IPS DF 6.9 (cell line): ENCODE measurements at regions not wholly inside any gene's neighbourhood (a gene's known extent, or its start where the extent isn't known, plus 50 kb on each side); places are given as distances from the start of the nearest gene placed in this dataset.
A peak's percentile ranks its signal among the peaks of the same experiment; 100 is the strongest.

Experiments used
- DNase-seq: peaks from one replicate; pipeline ENCODE4 v3.0.0-alpha.2; 2013; ENCODE audit warnings: low read depth, low spot score
- H3K27ac ChIP-seq: one replicate; pipeline ENCODE4 v1.5.1; 2013; ENCODE audit warnings: low read length, control low read depth
- H3K27me3 ChIP-seq: 2 replicates; pipeline ENCODE4 v1.6.1; 2013; ENCODE audit warnings: mild to moderate bottlenecking, low read length; ENCODE audit not compliant: control insufficient read depth, insufficient read depth
- H3K36me3 ChIP-seq: 2 replicates; pipeline ENCODE4 v1.6.1; 2013; ENCODE audit warnings: low read length; ENCODE audit not compliant: control insufficient read depth, insufficient read depth
- H3K4me1 ChIP-seq: 2 replicates; pipeline ENCODE4 v1.6.1; 2013; ENCODE audit warnings: low read length; ENCODE audit not compliant: control insufficient read depth, insufficient read depth
- H3K4me3 ChIP-seq: 2 replicates; pipeline ENCODE4 v1.5.1; 2013; ENCODE audit warnings: mild to moderate bottlenecking, low read length
- H3K9me3 ChIP-seq: 2 replicates; pipeline ENCODE4 v1.6.1; 2013; ENCODE audit warnings: low read length, inconsistent platforms; ENCODE audit not compliant: control insufficient read depth, insufficient read depth
- WGBS: extraction: QIAGEN DNeasy Blood & Tissue Kit; methylation state at CpG from one replicate; pipeline ENCODE4 v1.1.7; 2013; ENCODE audit warnings: mixed read lengths, missing lambda C conversion rate; ENCODE audit not compliant: insufficient read length, insufficient coverage; 5-methylcytosine and 5-hydroxymethylcytosine counted together

DNA sequence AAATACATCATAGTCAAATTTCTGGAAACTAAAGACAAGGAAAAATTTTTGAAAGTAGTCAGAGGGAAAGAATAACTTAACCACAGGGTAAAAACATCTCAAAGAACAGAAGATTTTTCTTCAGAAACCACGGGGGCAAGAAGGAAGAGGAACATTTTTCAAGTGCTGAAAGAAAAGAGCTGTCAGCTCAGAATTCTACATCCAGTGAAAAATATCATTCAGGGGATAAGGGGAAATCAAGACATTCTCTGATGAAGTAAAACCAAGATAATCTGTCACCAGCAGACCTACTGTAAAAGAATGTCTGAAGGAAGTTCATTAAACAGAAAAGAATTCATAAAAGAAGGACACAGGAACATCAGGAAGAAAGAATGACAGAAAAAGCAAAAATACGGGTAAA is 111.2 kb upstream of the TMEM72 start:
- H3K27me3 ChIP-seq = no peaks in the 10 kb centered on the region; the same call in 1 of the 2 replicates
- H3K4me1 ChIP-seq = no peaks in the 10 kb centered on the region
- no CpG with 5 or more reads among the region's 2 CpGs for WGBS
- no peaks in the 10 kb centered on the region for H3K9me3 ChIP-seq
- DNase-seq = no peak
- no peak overlapping the region for H3K4me3 ChIP-seq
- no peak overlapping the region for H3K27ac ChIP-seq
- no peaks in the 10 kb centered on the region for H3K36me3 ChIP-seq

DNA sequence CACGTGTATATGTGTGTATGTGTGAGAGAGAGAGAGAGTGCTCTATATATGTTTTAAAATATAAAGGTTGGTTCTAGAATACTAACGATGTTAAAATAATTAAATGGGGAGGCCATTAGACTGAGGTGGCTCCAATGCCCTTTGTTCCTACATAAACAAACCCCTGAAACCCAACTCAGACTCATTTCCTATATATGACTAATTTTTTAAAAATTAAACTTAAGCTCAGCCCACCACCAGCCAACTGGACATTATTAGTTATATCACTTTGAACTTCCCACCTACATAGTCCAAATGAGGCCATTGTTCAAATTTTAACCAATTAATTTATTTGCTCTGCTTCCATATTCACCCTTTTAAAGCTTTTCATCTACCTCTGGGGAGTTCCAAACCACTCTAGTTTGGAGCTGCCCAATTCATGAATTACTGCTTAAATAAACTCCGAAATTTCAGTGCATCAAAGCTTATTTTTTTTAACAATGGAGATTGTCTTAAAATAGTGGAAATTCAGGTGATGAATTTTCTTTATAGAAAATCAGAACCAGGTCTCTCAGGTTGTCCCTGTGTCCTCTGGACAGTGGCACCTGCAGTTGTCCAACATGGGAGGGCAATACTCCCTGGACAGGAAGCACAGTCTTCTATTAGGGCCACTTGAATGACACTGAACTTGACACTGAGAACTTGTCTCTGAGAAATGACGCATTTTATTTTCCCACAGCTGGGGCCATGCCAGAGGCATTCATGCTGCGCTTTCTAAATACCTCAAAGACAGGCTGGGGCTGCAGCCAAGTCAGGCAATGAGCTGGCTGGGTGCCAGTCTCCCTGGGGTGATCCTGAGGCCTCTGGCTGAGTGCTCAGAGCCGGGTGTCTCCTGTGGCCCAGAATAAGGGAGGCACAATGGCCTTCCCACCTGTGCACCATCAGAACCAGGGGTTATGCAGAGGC is 109.5 kb upstream of the TMEM72 start:
- H3K27ac ChIP-seq = no peak overlapping the region
- H3K4me1 ChIP-seq = no peaks in the 10 kb centered on the region
- no peaks in the 10 kb centered on the region for H3K36me3 ChIP-seq
- H3K9me3 ChIP-seq = no peaks in the 10 kb centered on the region
- DNase-seq = no peak
- WGBS = 100% methylated on average over 1 of the region's 6 CpGs
- H3K4me3 ChIP-seq = no peak overlapping the region
- H3K27me3 ChIP-seq = no peaks in the 10 kb centered on the region; the same call in 1 of the 2 replicates

DNA sequence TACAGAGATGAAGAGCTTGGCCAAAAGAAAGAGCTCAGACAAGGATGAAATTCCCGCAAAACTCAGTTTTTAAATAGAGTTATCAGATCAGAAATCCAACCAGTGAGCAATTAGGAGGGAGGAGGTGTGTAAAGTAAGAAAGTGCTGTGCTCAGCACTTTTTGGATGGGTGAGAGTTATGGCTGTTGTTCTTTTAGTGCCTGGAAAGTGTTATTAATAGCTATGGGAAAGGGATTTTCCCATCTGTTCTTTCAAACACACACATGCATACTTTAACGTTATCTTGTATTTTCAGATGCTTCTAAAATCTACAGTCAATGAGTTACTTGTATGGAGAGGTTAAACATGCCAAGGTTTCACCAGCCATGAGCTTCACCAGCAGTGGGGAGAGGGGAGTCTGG is 107.3 kb upstream of the TMEM72 start:
- WGBS = no CpG with 5 or more reads among the region's 2 CpGs
- no peaks in the 10 kb centered on the region for H3K4me1 ChIP-seq
- no peaks in the 10 kb centered on the region for H3K36me3 ChIP-seq
- H3K9me3 ChIP-seq = no peaks in the 10 kb centered on the region; the same call in 1 of the 2 replicates
- no peak overlapping the region for H3K27ac ChIP-seq
- H3K27me3 ChIP-seq = no peaks in the 10 kb centered on the region; the same call in 1 of the 2 replicates
- no peak overlapping the region for H3K4me3 ChIP-seq
- DNase-seq = no peak

DNA sequence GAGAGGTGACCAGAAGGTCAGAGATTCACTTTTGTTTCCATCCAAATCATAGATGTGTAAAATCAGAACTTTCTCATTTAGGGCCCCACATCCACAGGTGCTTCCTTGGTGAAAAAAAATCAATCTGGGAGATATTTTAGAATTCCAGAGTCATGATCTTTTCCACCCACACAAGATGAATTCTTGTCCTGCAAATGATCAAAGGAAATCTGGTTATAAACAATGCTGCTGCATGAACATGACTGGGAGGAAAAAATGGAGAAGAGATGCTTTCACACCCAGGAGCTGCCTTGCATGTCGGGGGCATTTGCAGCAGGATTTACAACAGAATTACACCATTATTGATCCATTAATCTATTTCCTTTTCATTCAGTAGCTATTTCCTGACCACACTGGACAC is 106.5 kb upstream of the TMEM72 start:
- no peak for DNase-seq
- Histone ChIP-seq H3K36me3 (no peaks in the 10 kb centered on the region), H3K4me1 (no peaks in the 10 kb centered on the region), H3K4me3 (no peak overlapping the region), H3K27ac (no peak overlapping the region), H3K9me3 (no peaks in the 10 kb centered on the region; the same call in 1 of the 2 replicates), H3K27me3 (no peaks in the 10 kb centered on the region; the same call in 1 of the 2 replicates)
- no CpG with 5 or more reads among the region's 1 CpG for WGBS

DNA sequence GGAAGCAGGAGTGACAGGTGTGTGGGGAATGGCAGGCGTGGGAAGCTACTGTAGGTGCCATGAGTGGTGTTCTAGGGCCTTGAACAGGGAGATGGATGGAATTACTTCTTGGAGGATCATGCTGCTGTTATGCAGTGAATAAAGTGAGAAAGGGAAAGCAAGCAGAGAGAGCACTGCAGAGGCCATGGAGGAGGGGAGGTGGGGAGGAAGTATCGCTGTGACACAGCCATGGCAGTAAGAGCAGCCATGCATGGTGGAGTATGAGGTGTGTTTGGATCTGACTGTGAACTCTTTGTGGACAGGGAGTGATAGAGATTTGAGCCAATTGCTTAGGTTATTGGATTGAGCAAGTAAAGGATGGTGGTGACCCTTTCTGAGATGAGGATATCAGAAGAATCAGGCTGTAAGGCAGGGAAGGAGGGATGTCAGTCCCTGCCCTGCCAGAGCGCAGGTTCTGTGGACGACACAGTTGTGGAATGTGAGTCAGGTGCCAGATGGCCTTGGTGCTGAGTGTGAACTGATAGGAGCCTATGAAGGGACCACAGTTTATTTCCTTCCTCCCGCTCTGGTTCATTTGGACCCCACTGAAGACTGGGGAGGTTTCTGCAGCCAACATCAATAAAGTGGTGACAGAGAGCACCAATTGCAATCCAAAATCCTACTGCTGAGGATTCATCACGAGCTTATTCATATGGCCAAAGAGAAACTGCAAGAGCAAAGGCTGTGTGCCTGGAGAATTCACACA is 105.5 kb upstream of the TMEM72 start:
- DNase-seq = no peak
- no CpG with 5 or more reads among the region's 6 CpGs for WGBS
- no peaks in the 10 kb centered on the region; the same call in 1 of the 2 replicates for H3K27me3 ChIP-seq

DNA sequence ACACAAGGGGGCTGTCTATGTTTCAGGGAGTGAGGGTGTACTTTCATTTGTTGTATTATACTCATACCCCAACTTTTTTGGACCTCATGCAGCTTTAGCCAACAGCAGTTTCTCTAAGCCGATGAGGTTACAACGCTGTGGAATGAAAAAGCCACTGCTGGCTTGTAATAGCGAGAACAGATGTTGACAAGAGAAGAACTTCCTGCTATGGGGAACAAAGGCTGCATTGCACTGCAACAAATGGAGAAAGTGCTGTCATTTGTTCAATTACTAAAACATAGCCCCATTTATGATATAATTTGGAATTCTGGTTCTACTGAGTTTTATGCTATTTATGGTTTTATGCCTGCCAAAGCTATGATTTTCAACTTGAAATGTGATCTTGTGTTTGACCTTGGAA is 104.2 kb upstream of the TMEM72 start:
- Histone ChIP-seq H3K36me3 (no peaks in the 10 kb centered on the region), H3K4me1 (no peaks in the 10 kb centered on the region; the same call in 1 of the 2 replicates), H3K27ac (no peak overlapping the region), H3K27me3 (no peaks in the 10 kb centered on the region; the same call in 1 of the 2 replicates), H3K4me3 (no peak overlapping the region), H3K9me3 (no peaks in the 10 kb centered on the region; the same call in 1 of the 2 replicates)
- DNase-seq = no peak
- no CpG with 5 or more reads among the region's 3 CpGs for WGBS

More for the DNA sequence above, 105.5 kb upstream of the TMEM72 start:
- Histone ChIP-seq H3K36me3 (no peaks in the 10 kb centered on the region), H3K9me3 (no peaks in the 10 kb centered on the region; the same call in 1 of the 2 replicates), H3K4me3 (no peak overlapping the region), H3K4me1 (no peaks in the 10 kb centered on the region; the same call in 1 of the 2 replicates), H3K27ac (no peak overlapping the region)

DNA sequence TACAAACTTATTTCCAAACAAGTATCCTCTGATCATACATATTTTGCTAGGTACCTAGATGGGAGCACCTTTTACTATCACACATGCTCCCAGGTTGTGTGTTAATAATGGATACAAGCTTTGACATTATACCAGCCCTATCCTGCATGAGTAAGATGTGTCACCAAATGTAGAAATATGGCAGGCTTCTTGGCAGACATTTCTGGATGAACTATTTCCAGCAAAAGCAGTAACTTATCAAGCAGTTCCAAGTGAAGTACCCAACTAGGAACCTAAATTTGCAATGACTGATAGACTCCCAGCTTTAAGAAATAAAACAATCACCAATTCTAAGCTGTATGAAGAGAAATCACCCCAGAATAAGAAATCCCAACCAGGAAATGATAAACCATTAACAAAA is 103.7 kb upstream of the TMEM72 start:
- Histone ChIP-seq H3K9me3 (no peaks in the 10 kb centered on the region; the same call in 1 of the 2 replicates), H3K4me3 (no peak overlapping the region), H3K36me3 (no peaks in the 10 kb centered on the region), H3K27me3 (no peaks in the 10 kb centered on the region), H3K27ac (no peak overlapping the region), H3K4me1 (no peaks in the 10 kb centered on the region; the same call in 1 of the 2 replicates)
- DNase-seq = no peak

DNA sequence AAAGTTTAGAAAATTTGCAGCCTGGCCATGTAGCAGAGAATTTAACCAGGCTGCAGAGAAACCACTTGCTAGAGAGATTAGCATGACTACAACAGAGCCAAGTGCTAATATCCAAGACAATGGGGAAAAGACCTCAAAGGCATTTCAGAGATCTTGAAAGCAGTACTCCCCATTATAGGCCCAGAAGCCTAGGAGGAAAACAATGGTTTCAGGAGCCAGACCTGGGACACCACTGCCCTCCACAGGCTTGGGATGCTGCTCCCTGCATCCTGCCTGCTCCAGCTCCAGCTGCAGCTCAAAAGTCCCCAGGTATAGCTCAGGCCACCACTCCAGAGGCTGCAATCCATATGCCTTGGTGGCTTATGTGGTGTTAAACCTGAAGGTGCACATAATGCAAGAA is 101.5 kb upstream of the TMEM72 start:
- Histone ChIP-seq H3K4me1 (no peaks in the 10 kb centered on the region; the same call in 1 of the 2 replicates), H3K4me3 (no peak overlapping the region), H3K9me3 (no peaks in the 10 kb centered on the region; the same call in 1 of the 2 replicates), H3K27ac (no peak overlapping the region), H3K36me3 (no peaks in the 10 kb centered on the region), H3K27me3 (no peaks in the 10 kb centered on the region)
- DNase-seq = peak; percentile 54

DNA sequence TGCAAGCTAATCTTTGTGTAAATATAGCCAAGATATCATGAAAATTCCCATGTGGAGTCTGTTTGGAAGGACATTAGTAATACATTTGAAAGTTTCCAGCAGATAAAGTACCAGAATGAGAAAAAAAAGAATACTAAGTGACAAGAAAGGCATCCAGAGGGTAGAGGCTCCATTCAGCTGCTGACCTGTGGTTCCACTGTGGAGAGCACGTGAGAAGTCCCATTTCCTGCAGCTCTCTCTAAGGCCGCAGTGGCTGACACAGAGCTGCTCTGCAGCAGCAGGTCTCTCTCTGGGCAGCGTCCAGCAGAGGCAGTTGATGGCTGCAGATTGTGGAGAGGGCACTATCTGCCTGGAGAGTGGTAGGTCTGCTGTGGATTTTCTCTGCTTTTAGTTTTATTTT is 100.1 kb upstream of the TMEM72 start:
- no CpG with 5 or more reads among the region's 3 CpGs for WGBS
- H3K4me1 ChIP-seq = no peaks in the 10 kb centered on the region; the same call in 1 of the 2 replicates
- no peaks in the 10 kb centered on the region for H3K36me3 ChIP-seq
- H3K4me3 ChIP-seq = no peak overlapping the region
- no peak overlapping the region for H3K27ac ChIP-seq
- H3K27me3 ChIP-seq = no peaks in the 10 kb centered on the region
- DNase-seq = no peak
- no peaks in the 10 kb centered on the region; the same call in 1 of the 2 replicates for H3K9me3 ChIP-seq

DNA sequence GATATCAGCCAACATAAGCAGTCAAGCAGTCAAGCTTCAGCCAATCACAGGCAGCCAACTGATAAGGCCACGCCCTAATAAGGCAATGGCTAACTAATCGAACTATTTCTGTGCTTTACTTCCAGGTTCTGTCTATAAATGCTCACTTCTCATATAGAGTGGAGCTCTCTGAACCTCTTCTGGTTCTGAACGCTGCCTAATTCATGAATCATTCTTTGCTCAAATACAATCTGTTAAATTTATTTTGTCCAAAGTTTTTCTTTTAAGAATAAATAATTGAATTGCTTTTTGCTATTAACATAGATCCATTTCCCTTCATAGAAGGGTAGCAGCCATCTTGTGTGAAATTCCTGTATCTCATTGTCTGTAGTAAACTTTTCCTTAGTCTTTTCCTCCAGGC is 97.9 kb upstream of the TMEM72 start:
- H3K27ac ChIP-seq = no peak overlapping the region
- DNase-seq = no peak
- no peaks in the 10 kb centered on the region; the same call in 1 of the 2 replicates for H3K9me3 ChIP-seq
- H3K4me3 ChIP-seq = no peak overlapping the region
- no CpG with 5 or more reads among the region's 3 CpGs for WGBS
- no peaks in the 10 kb centered on the region for H3K36me3 ChIP-seq
- no peaks in the 10 kb centered on the region for H3K27me3 ChIP-seq
- H3K4me1 ChIP-seq = no peaks in the 10 kb centered on the region; the same call in 1 of the 2 replicates
